Right lobe of liver (tissue), 6 donors: ENCODE measurements at regions not wholly inside any gene's neighbourhood (a gene's known extent, or its start where the extent isn't known, plus 50 kb on each side); places are given as distances from the start of the nearest gene placed in this dataset.

Experiments
- ATAC-seq, 4 donors: fragments of 200-7000 bp; cut with Tn5 transposase; one replicate each; pipeline ENCODE4 v1.9.1; 2020; ENCODE audit warnings: mild to moderate bottlenecking in 4 of 4, moderate library complexity in 4 of 4
- DNase-seq, 3 donors: peaks; one replicate each; pipeline ENCODE4 v3.0.0-alpha.2; 2020
- H3K27ac ChIP-seq, 3 donors: fragments of 200-600 bp; one replicate each; pipeline ENCODE4 v1.8.0; 2022
- H3K27me3 ChIP-seq, 2 donors: fragments of 200-600 bp; one replicate each; pipeline ENCODE4 v1.8.0; 2022
- H3K36me3 ChIP-seq, 4 donors: fragments of 200-600 bp; sonication (generic) in 1 of 4; one replicate each; pipeline versions ENCODE4 v1.5.1 to v1.8.0; 2017 to 2022; ENCODE audit warnings: control low read depth in 1 of 4
- H3K4me1 ChIP-seq, 4 donors: fragments of 200-600 bp; sonication (generic) in 1 of 4; one replicate each; pipeline versions ENCODE4 v1.5.1 to v1.8.0; 2017 to 2022; ENCODE audit warnings: control low read depth in 1 of 4
- H3K4me3 ChIP-seq, 3 donors: fragments of 200-600 bp; one replicate each; pipeline ENCODE4 v1.8.0; 2022
- H3K9me3 ChIP-seq, 4 donors: fragments of 200-600 bp; sonication (generic) in 1 of 4; one replicate each; pipeline versions ENCODE4 v1.5.1 to v1.8.0; 2017 to 2022; ENCODE audit warnings: control low read depth in 1 of 4
- POLR2A ChIP-seq: fragments of 450-650 bp; IDR thresholded peaks from one replicate; pipeline ENCODE4 v1.6.1; 2017; ENCODE audit warnings: antibody characterized with exemption, mild to moderate bottlenecking
- WGBS: methylation state at CpG from one replicate; pipeline ENCODE4 v1.1.6; 2018; ENCODE audit warnings: low coverage, low lambda C conversion rate; ENCODE audit not compliant: insufficient coverage; ENCODE audit errors: missing lambda C conversion rate; 5-methylcytosine and 5-hydroxymethylcytosine counted together
- intact Hi-C, 2 donors: fragments of 100-400 bp; cut with DNase I; formaldehyde crosslinking; loops; one replicate each; pipeline versions ENCODE4 v1.11.2 to v1.14.1; 2022
- TF ChIP-seq, protein P1 (sequence below), 4 donors: fragments of 200-600 bp in 3 of 4; fragments of 450-650 bp in 1 of 4; IDR thresholded peaks; one replicate each; pipeline versions ENCODE4 v1.5.1 to v1.8.0; 2016 to 2022; ENCODE audit warnings: antibody characterized with exemption in 4 of 4, mild to moderate bottlenecking in 2 of 4
- donor health status: DM: no; HTN: yes; CAD: no.
- donor health status: DM: no; HTN: no; CAD: no.
- donor health status: DM: no; HTN: no; CAD: no.
- donor health status: DM: no; HTN: yes; CAD: no.
- donor health status: DM: no; HTN: yes; CAD: no.

DNA sequence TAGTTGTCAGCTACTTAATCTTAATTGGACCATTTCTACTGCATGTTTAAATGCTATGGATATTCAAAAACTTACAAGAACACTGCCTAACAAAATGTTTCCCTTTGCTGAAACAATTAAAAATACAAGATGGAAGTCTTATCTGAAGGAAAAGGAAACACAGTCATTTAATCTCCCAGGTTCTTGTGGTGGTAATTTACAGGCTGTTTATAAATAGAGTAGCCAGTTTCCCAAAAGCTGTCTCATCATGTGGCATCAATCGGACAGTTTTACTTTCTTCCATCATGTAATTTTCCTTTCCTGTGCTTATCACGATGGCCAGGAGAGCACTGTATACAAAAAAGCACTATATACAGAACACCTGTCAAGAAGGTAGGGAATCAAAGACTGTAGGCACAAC, 368.1 kb downstream of the ZEB2 start:
- no peaks in the 10 kb centered on the region for H3K4me1 ChIP-seq
- ATAC-seq (peak in 1 of 4 donors; percentile 25), DNase-seq (no peak)
- H3K9me3 ChIP-seq, result no peaks in the 10 kb centered on the region
- intact Hi-C loops, result no loop called here
- H3K36me3 ChIP-seq, result no peaks in the 10 kb centered on the region
- H3K4me3 ChIP-seq, result no peak overlapping the region
- 51% methylated on average over 2 of the region's 2 CpGs for WGBS
- H3K27me3 ChIP-seq, result no peaks in the 10 kb centered on the region
- TF ChIP-seq, protein P1, sequence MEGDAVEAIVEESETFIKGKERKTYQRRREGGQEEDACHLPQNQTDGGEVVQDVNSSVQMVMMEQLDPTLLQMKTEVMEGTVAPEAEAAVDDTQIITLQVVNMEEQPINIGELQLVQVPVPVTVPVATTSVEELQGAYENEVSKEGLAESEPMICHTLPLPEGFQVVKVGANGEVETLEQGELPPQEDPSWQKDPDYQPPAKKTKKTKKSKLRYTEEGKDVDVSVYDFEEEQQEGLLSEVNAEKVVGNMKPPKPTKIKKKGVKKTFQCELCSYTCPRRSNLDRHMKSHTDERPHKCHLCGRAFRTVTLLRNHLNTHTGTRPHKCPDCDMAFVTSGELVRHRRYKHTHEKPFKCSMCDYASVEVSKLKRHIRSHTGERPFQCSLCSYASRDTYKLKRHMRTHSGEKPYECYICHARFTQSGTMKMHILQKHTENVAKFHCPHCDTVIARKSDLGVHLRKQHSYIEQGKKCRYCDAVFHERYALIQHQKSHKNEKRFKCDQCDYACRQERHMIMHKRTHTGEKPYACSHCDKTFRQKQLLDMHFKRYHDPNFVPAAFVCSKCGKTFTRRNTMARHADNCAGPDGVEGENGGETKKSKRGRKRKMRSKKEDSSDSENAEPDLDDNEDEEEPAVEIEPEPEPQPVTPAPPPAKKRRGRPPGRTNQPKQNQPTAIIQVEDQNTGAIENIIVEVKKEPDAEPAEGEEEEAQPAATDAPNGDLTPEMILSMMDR (IDR thresholded peaks at IDR 0.05), result no peak
- TF ChIP-seq POLR2A, result no peak
- no peak overlapping the region for H3K27ac ChIP-seq

GRCh38 chr2:144151405-144151804, 368.5 kb downstream of the ZEB2 start:
- H3K27me3 ChIP-seq, result no peaks in the 10 kb centered on the region
- H3K4me3 ChIP-seq, result no peak overlapping the region
- intact Hi-C loops, result no loop called here
- DNase-seq (no peak), ATAC-seq (no peak)
- WGBS, result 83% methylated on average over 1 of the region's 1 CpG
- TF ChIP-seq, protein P1 (IDR thresholded peaks at IDR 0.05), result no peak
- no peak for TF ChIP-seq POLR2A
- no peaks in the 10 kb centered on the region for H3K9me3 ChIP-seq
- no peaks in the 10 kb centered on the region for H3K36me3 ChIP-seq
- H3K4me1 ChIP-seq, result no peaks in the 10 kb centered on the region
- no peak overlapping the region for H3K27ac ChIP-seq

GRCh38 chr2:144147356-144147755, 372.6 kb downstream of the ZEB2 start:
- no peak for ATAC-seq
- Histone ChIP-seq H3K36me3 (no peaks in the 10 kb centered on the region), H3K27me3 (no peaks in the 10 kb centered on the region), H3K4me1 (no peaks in the 10 kb centered on the region), H3K27ac (no peak overlapping the region), H3K9me3 (no peaks in the 10 kb centered on the region), H3K4me3 (no peak overlapping the region)
- DNase-seq, result no peak
- intact Hi-C loops, result no loop called here
- 80% methylated on average over 2 of the region's 2 CpGs for WGBS
- TF ChIP-seq, protein P1 (IDR thresholded peaks at IDR 0.05), result no peak
- no peak for TF ChIP-seq POLR2A

DNA sequence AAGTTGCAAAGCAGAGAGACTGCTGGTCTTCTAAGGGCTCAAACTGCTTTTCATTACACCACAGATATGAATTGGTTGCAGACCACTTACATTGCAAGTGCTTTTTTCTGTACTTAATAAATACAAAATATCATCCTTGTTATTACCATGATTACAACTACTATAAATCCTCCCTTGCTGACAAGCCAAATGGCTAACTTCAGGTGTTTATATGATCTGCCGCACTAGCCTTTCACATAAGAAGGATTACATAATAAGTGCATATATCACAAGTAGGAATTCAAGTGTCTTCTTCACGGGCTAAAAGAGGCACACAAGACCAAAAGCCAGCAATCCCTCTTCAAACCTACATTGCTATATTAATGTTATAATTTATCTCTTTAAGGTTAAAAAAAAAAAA, 373.0 kb downstream of the ZEB2 start:
- ATAC-seq (no peak), DNase-seq (no peak)
- no peaks in the 10 kb centered on the region for H3K27me3 ChIP-seq
- H3K4me1 ChIP-seq, result no peaks in the 10 kb centered on the region
- no peaks in the 10 kb centered on the region for H3K36me3 ChIP-seq
- TF ChIP-seq, protein P1 (IDR thresholded peaks at IDR 0.05), result no peak
- no peak for TF ChIP-seq POLR2A
- 94% methylated on average over 2 of the region's 2 CpGs for WGBS
- H3K27ac ChIP-seq, result no peak overlapping the region
- no peaks in the 10 kb centered on the region for H3K9me3 ChIP-seq
- intact Hi-C loops, result no loop called here
- no peak overlapping the region for H3K4me3 ChIP-seq

GRCh38 chr2:144146076-144146475, 373.8 kb downstream of the ZEB2 start:
- intact Hi-C loops, result no loop called here
- TF ChIP-seq, protein P1 (IDR thresholded peaks at IDR 0.05), result no peak
- no peak for TF ChIP-seq POLR2A
- H3K4me1 ChIP-seq, result no peaks in the 10 kb centered on the region
- WGBS, result 50% methylated on average over 1 of the region's 1 CpG
- H3K27me3 ChIP-seq, result no peaks in the 10 kb centered on the region
- no peak overlapping the region for H3K27ac ChIP-seq
- no peak for ATAC-seq
- no peak for DNase-seq
- no peaks in the 10 kb centered on the region for H3K9me3 ChIP-seq
- H3K4me3 ChIP-seq, result no peak overlapping the region
- no peaks in the 10 kb centered on the region for H3K36me3 ChIP-seq
